Epithelial cell of prostate (primary cell): ENCODE measurements at regions not wholly inside any gene's neighbourhood (a gene's known extent, or its start where the extent isn't known, plus 50 kb on each side); places are given as distances from the start of the nearest gene placed in this dataset.
"Not testable (repeated sequence)": the region's sequence is repeated elsewhere in the genome, so short reads cannot be mapped to it uniquely, and the experiment has no call there.

ENCODE experiments used
- DNase-seq: peaks from one replicate; pipeline ENCODE4 v3.0.0-alpha.2; 2011; ENCODE audit warnings: low read depth, low spot score
- H3K27ac ChIP-seq: fragments of 450-650 bp; 2 replicates; pipeline ENCODE4 v1.5.1; 2017; ENCODE audit warnings: mild to moderate bottlenecking

DNA sequence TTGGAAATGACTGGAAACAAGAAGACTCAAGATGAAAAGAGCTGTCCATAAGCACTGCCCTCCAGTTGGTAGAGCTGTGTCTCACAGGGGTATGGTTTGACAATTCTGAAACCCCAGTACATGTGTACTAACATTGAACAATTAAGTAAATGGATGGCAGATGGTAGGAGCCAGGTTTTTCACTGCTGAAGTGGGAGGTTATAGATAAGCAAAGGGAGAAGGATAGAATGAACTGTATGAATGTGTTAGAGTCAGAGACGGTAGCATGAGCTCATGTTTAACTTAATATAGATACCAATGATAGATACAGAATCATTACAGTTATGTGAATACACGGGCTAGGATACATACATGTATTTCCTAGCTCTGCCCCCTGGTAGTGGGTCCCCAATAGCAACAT, 95.0 kb upstream of the SIRPA start:
- no peak overlapping the region for H3K27ac ChIP-seq
- DNase-seq, result no peak

DNA sequence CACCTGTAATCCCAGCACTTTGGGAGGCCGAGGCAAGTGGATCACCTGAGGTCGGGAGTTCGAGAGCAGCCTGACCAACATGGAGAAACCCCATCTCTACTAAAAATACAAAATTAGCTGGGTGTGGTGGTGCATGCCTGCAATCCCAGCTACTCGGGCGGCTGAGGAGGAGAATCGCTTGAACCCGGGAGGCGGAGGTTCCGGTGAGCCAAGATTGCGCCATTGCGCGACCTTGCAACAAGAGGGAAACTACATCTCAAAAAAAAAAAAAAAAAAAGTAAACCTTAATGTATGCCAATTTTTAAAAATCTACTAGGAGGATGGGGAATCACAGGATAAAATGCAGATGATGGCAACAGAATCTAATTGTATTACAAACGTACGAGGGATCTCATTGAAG, 95.5 kb upstream of the SIRPA start:
- not testable (repeated sequence) for H3K27ac ChIP-seq, DNase-seq

- no peak for DNase-seq
- no peak overlapping the region for H3K27ac ChIP-seq
These were observed 96.2 kb upstream of the SIRPA start for GRCh38 chr20:1798982-1799381.

GRCh38 chr20:1793821-1794220, 101.4 kb upstream of the SIRPA start:
- DNase-seq, result no peak
- no peak overlapping the region for H3K27ac ChIP-seq

DNA sequence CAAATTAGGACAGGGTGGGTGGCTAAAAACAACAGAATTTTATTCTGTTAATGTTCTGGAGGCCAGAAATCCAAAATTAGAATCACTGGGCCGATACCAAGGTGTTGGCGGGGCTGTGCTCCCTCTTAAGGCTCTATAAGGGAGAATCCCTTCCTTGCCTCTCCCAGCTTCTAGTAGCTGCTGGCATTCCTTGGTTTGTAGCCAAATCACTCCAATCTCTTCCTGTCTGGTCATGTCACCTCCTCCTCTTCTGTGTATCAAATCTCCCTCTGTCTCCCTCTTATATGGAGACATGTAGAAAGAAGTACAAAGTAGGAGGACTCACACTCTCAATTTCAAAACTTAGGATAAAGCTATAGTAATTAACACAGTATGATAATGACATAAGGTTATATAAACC, 102.9 kb upstream of the SIRPA start:
- H3K27ac ChIP-seq, result no peak overlapping the region
- no peak for DNase-seq

DNA sequence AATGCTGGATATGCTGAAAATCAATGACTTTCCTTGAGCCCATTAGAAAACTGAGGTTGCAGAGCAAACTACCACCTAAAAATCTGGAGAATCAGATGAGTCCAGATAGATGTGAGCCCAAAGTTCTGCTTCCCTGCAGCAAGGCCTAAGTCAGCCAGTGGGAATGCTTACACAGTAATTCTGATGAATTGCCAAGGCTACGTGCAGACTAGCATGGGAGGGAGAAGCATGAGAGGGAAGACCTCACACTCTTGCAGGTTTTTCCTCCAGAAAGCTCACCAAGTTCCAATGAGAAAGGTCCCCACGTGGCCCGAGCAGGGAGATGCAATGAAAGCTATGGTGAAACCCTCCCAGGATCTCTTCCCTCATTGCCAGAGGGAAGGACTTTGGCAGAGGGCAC, 104.8 kb upstream of the SIRPA start:
- no peak overlapping the region for H3K27ac ChIP-seq
- DNase-seq, result no peak

DNA sequence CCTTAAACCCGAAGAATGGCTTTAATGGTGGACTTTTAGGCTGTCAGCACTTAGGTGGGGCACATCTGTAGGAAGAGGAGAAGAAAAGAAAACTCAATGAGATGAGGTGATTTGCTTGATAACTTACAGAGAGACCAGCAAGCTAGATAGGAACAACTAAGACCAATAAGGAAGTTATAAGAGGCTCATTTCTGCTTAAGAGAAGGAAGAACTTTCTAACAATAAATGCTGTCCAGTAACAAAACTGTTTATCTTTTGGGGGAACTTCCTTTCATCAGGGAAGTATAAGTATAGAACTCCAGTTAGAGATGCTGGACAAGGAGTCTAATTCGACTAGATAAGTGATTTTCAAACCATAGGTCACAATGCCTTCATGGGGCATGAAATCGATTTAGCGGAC, 107.2 kb upstream of the SIRPA start:
- no peak for DNase-seq
- no peak overlapping the region for H3K27ac ChIP-seq

DNA sequence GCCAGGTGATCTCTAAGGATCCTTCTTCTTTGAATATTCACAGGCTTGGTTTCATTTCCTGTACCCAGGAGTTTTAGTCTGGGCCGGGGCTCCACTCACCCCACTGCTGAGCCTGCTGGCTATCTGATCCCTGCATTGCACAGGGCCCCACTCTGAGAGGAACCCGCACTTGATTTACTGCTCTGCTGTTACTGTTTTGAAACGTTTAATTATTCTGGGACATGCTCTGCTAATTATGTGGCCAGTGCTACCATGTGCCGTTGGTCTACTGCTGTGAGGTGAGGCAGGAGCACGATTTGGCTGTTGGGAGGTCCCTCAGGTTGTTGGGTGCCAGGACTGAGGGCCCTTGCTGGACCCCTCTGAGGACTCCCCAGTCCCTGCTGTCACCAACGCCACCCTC, 108.7 kb upstream of the SIRPA start:
- no peak overlapping the region for H3K27ac ChIP-seq
- DNase-seq, result no peak

- DNase-seq, result no peak
- H3K27ac ChIP-seq, result no peak overlapping the region
These were observed 110.6 kb upstream of the SIRPA start for GRCh38 chr20:1784586-1784985.

- no peak overlapping the region for H3K27ac ChIP-seq
- no peak for DNase-seq
These were observed 112.0 kb upstream of the SIRPA start for GRCh38 chr20:1783245-1783644.

- no peak for DNase-seq
- no peak overlapping the region for H3K27ac ChIP-seq
These were observed 113.0 kb upstream of the SIRPA start for GRCh38 chr20:1782181-1782580.

DNA sequence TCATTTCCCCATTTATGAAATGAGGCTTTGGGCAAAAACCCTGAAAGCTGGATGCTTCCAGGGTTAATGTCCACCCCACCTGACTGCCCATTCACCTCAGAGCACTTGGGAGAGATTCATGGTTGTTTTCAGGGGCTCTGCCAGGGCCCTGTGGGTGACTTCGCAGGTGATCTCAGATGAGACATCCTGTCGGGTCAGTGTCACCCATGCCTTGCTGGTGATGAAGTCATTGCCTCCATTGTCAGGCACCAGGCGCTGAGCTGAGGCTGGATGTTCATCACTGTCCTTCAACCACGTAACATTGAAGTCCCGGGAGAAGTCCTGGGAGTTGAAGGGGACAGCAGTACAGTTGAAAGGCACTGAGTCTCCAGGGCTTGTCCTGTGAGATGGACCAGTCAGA, 115.6 kb upstream of the SIRPA start:
- H3K27ac ChIP-seq, result no peak overlapping the region
- no peak for DNase-seq

GRCh38 chr20:1778338-1778737, 116.9 kb upstream of the SIRPA start:
- no peak for DNase-seq
- no peak overlapping the region for H3K27ac ChIP-seq

DNA sequence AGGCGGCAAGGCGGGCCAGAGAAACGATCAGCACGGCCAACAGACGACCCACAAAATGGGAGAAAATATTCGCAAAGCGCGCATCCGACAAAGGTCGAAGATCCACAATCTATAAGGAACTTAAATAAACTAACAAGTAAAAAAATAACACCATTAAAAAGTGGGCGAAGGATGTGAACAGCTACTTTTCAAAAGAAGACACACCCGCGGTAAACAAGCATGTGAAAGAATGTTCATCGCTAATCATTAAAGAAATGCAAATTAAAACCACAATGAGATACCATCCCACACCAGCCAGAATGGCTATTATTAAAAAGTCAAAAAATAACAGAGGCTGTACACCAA, 117.8 kb upstream of the SIRPA start:
- no peak overlapping the region for H3K27ac ChIP-seq
- no peak for DNase-seq

- no peak for DNase-seq
- H3K27ac ChIP-seq, result peak overlapping the region; percentile 30
These were observed 118.3 kb upstream of the SIRPA start for GRCh38 chr20:1776681-1777475.

- no peak for DNase-seq
- H3K27ac ChIP-seq, result no peak overlapping the region
These were observed 117.5 kb upstream of the SIRPG start for GRCh38 chr20:1775117-1775516.

DNA sequence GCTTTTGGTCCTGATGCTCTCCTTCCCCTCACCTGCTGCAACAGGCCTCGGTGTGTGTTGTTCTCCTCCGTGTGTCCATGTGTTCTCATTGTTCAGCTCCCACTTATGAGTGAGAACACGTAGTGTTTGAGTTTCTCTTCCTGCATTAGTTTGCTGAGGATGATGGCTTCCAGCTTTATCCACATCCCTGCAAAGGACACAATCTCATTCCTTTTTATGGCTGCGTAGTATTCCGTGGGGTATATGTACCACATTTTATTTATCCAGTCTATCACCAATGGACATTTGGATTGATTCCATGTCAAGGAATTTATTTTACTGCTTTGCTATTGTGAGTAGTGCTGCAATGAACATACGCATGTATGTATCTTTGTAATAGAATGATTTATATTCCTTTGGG, 116.9 kb upstream of the SIRPG start:
- no peak for DNase-seq
- no peak overlapping the region for H3K27ac ChIP-seq

DNA sequence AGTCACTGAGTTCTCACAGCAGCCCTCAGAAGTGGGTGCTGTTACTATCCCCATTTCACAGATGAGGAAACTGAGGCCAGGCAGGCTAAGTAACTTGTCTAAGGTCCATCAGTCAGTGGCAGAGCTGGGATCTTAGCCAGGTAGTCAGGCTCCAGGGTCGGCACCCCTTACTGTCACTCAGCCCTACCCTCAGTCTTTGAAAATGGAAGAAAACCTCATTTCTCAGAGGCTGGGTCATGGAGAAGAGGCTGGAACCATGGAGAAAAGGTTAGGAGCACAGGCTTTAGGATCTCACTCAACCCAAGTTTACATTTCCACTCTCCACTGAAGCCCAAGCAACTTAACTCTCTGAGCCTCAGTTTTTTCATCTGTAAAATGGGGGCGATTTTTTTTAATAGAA, 116.2 kb upstream of the SIRPG start:
- H3K27ac ChIP-seq, result no peak overlapping the region
- DNase-seq, result no peak

- DNase-seq, result no peak
- H3K27ac ChIP-seq, result no peak overlapping the region
These were observed 111.9 kb upstream of the SIRPG start for GRCh38 chr20:1769491-1769890.

GRCh38 chr20:1766731-1767130, 109.2 kb upstream of the SIRPG start:
- no peak for DNase-seq
- no peak overlapping the region for H3K27ac ChIP-seq

- no peak overlapping the region for H3K27ac ChIP-seq
- no peak for DNase-seq
These were observed 106.8 kb upstream of the SIRPG start for GRCh38 chr20:1764136-1765033.

- no peak for DNase-seq
- H3K27ac ChIP-seq, result no peak overlapping the region
These were observed 104.0 kb upstream of the SIRPG start for GRCh38 chr20:1761598-1761997.
